A673 (cell line): ENCODE measurements at regions not wholly inside any gene's neighbourhood (a gene's known extent, or its start where the extent isn't known, plus 50 kb on each side); places are given as distances from the start of the nearest gene placed in this dataset.

Source experiments
- EZH2 ChIP-seq: fragments of 200-600 bp; sonication (generic); IDR thresholded peaks from 2 replicates; pipeline ENCODE4 v1.6.1; 2017; ENCODE audit warnings: borderline replicate concordance, low read depth, mild to moderate bottlenecking, mixed read lengths, antibody characterized with exemption, low read length; ENCODE audit not compliant: poor library complexity, severe bottlenecking
- TF ChIP-seq, protein P1 (sequence below): fragments of 300-800, 200-600 bp; sonication (generic); conservative IDR thresholded peaks from 2 replicates; pipeline ENCODE4 v1.5.1; 2017; ENCODE audit warnings: low read depth, mild to moderate bottlenecking, antibody characterized with exemption, low read length, moderate library complexity, mixed read lengths

DNA sequence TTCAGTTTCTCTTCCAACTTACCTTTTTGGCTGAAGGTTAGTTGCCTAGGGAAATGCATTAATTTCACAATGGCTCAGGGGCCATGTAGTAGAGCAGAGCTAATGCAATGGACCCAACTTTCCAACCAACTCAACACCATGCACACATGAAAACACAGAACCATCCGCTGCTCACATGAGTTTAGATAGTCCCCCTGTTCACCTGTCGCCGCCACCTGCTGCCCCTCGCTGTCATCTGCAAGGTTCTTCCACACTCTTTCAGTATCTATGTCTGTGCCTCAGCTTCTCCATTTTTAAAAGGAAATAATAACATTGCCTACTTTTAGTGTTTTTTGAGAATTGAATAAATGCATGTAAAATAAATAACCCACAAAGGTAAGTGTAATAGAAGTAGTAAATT is 585.6 kb downstream of the ETNK1 start:
- TF ChIP-seq, protein P1, sequence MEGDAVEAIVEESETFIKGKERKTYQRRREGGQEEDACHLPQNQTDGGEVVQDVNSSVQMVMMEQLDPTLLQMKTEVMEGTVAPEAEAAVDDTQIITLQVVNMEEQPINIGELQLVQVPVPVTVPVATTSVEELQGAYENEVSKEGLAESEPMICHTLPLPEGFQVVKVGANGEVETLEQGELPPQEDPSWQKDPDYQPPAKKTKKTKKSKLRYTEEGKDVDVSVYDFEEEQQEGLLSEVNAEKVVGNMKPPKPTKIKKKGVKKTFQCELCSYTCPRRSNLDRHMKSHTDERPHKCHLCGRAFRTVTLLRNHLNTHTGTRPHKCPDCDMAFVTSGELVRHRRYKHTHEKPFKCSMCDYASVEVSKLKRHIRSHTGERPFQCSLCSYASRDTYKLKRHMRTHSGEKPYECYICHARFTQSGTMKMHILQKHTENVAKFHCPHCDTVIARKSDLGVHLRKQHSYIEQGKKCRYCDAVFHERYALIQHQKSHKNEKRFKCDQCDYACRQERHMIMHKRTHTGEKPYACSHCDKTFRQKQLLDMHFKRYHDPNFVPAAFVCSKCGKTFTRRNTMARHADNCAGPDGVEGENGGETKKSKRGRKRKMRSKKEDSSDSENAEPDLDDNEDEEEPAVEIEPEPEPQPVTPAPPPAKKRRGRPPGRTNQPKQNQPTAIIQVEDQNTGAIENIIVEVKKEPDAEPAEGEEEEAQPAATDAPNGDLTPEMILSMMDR, result no peak
- TF ChIP-seq EZH2, result no peak
